ENCODE measurements at regions not wholly inside any gene's neighbourhood (a gene's known extent, or its start where the extent isn't known, plus 50 kb on each side); places are given as distances from the start of the nearest gene placed in this dataset.

GRCh38 chr10:2924431-2924830 is 142.9 kb upstream of the PFKP start:
- Mint-ChIP-seq H3K27me3 (ENCODE audit: insufficient read depth, low read depth) (peaks cover 6% of the 10 kb centered on the region), H3K4me1 (peaks cover 17% of the 10 kb centered on the region), H3K36me3 (no peaks in the 10 kb centered on the region), H3K27ac (no peak overlapping the region), H3K9me3 (peaks cover 5% of the 10 kb centered on the region), H3K4me3 (no peak overlapping the region)
- Histone ChIP-seq H4K20me1 (ENCODE audit: low read depth) (no peaks in the 10 kb centered on the region), H3K4me3 (no peak overlapping the region), H2AFZ (replicated peaks) (no peak overlapping the region), H3K4me1 (peaks cover 13% of the 10 kb centered on the region), H3K79me2 (ENCODE audit: low read depth) (no peaks in the 10 kb centered on the region), H3K9ac (no peak overlapping the region), H3K27me3 (no peaks in the 10 kb centered on the region), H3K36me3 (no peaks in the 10 kb centered on the region), H3F3A (ENCODE audit: low read depth) (peaks cover 12% of the 10 kb centered on the region), H3K4me2 (no peak overlapping the region), H3K27ac (no peak overlapping the region), H3K9me3 (ENCODE audit: low read depth) (no peaks in the 10 kb centered on the region)
- no peak for DNase-seq (ENCODE audit: low spot score)
- TF ChIP-seq EZH2 (IDR thresholded peaks at IDR 0.05) (no peak), EZH2phosphoT487 (IDR thresholded peaks at IDR 0.05) (no peak), CTCF (IDR thresholded peaks at IDR 0.05) (no peak)

- Mint-ChIP-seq H3K27me3 (ENCODE audit: insufficient read depth, low read depth) (peaks cover 5% of the 10 kb centered on the region), H3K4me3 (no peak overlapping the region), H3K36me3 (no peaks in the 10 kb centered on the region), H3K4me1 (peaks cover 8% of the 10 kb centered on the region), H3K27ac (no peak overlapping the region), H3K9me3 (peaks cover 5% of the 10 kb centered on the region)
- DNase-seq (ENCODE audit: low spot score): no peak
- Histone ChIP-seq H2AFZ (replicated peaks) (no peak overlapping the region), H3K36me3 (no peaks in the 10 kb centered on the region), H3K4me3 (no peak overlapping the region), H4K20me1 (ENCODE audit: low read depth) (no peaks in the 10 kb centered on the region), H3K27me3 (no peaks in the 10 kb centered on the region), H3K79me2 (ENCODE audit: low read depth) (no peaks in the 10 kb centered on the region), H3K4me2 (no peak overlapping the region), H3K27ac (no peak overlapping the region), H3K9me3 (ENCODE audit: low read depth) (no peaks in the 10 kb centered on the region), H3F3A (ENCODE audit: low read depth) (peaks cover 20% of the 10 kb centered on the region), H3K4me1 (peaks cover 16% of the 10 kb centered on the region), H3K9ac (no peak overlapping the region)
- TF ChIP-seq CTCF (IDR thresholded peaks at IDR 0.05) (no peak), EZH2phosphoT487 (IDR thresholded peaks at IDR 0.05) (no peak), EZH2 (IDR thresholded peaks at IDR 0.05) (no peak)
Observed at GRCh38 chr10:2921956-2922680, 145.2 kb upstream of the PFKP start.

GRCh38 chr10:2920637-2921036 is 146.7 kb upstream of the PFKP start:
- Histone ChIP-seq H3K4me3 (no peak overlapping the region), H3K27ac (no peak overlapping the region), H3K36me3 (no peaks in the 10 kb centered on the region), H4K20me1 (ENCODE audit: low read depth) (no peaks in the 10 kb centered on the region), H2AFZ (replicated peaks) (no peak overlapping the region), H3K4me2 (no peak overlapping the region), H3K27me3 (no peaks in the 10 kb centered on the region), H3F3A (ENCODE audit: low read depth) (peaks cover 20% of the 10 kb centered on the region), H3K9ac (no peak overlapping the region), H3K9me3 (ENCODE audit: low read depth) (no peaks in the 10 kb centered on the region), H3K79me2 (ENCODE audit: low read depth) (no peaks in the 10 kb centered on the region), H3K4me1 (peaks cover 16% of the 10 kb centered on the region)
- Mint-ChIP-seq H3K4me3 (no peak overlapping the region), H3K9me3 (peaks cover 5% of the 10 kb centered on the region), H3K27me3 (ENCODE audit: insufficient read depth, low read depth) (peaks cover 10% of the 10 kb centered on the region), H3K36me3 (no peaks in the 10 kb centered on the region), H3K27ac (no peak overlapping the region), H3K4me1 (peaks cover 8% of the 10 kb centered on the region)
- DNase-seq (ENCODE audit: low spot score): no peak
- TF ChIP-seq CTCF (IDR thresholded peaks at IDR 0.05) (no peak), EZH2phosphoT487 (IDR thresholded peaks at IDR 0.05) (no peak), EZH2 (IDR thresholded peaks at IDR 0.05) (no peak)
